ENCODE measurements at regions not wholly inside any gene's neighbourhood (a gene's known extent, or its start where the extent isn't known, plus 50 kb on each side); places are given as distances from the start of the nearest gene placed in this dataset.
"Not testable (repeated sequence)": the region's sequence is repeated elsewhere in the genome, so short reads cannot be mapped to it uniquely, and the experiment has no call there.

DNA sequence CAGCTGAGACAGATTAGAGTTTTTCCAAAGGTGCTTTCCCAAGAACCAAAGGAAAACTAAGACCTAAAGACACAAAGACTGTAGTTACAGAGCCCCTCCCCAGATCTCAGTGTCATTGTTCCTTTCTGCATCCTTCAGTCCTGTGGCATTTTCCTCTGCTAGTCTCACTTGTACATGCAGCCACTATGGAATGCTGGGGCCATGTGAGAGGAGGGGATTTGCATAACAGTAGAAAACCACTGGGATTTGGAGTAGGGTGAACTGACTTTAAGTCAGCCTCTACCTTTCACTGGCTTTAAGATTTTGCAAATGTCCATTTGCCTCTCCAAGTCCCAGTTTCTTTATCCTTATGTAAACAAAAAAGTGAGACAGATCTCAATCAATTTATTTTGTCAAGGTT lies 119.4 kb upstream of the F3 start:
- Histone ChIP-seq H3K9me3 (ENCODE audit: control insufficient read depth in 4 of 4, low read length in 3 of 4) (no peaks in the 10 kb centered on the region), H3K4me3 (ENCODE audit: low read depth in 1 of 3, low read length in 3 of 3) (no peak overlapping the region), H3K9ac (ENCODE audit: low read depth in 1 of 2, low read length in 2 of 2) (no peak overlapping the region), H3K27ac (ENCODE audit: low read depth in 1 of 2, low read length in 2 of 2) (no peak overlapping the region), H3K27me3 (ENCODE audit: control insufficient read depth in 4 of 4, insufficient read depth in 4 of 4, low read length in 3 of 4) (no peaks in the 10 kb centered on the region), H3K4me1 (ENCODE audit: control insufficient read depth in 4 of 4, insufficient read depth in 4 of 4, low read length in 3 of 4) (peaks cover 0 to 3% (median 0%) of the 10 kb centered on the region in 4 donors), H3K36me3 (ENCODE audit: control insufficient read depth in 4 of 4, insufficient read depth in 3 of 4, low read depth in 1 of 4, low read length in 3 of 4) (no peaks in the 10 kb centered on the region)
- TF ChIP-seq, protein P1, sequence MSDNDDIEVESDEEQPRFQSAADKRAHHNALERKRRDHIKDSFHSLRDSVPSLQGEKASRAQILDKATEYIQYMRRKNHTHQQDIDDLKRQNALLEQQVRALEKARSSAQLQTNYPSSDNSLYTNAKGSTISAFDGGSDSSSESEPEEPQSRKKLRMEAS (IDR thresholded peaks at IDR 0.05), result no peak
- TF ChIP-seq YY1 (IDR thresholded peaks at IDR 0.05) (no peak), EGR1 (IDR thresholded peaks at IDR 0.05; ENCODE audit: low read depth in 2 of 2) (no peak), FOXA2 (IDR thresholded peaks at IDR 0.05) (no peak)
- TF ChIP-seq, protein P2, sequence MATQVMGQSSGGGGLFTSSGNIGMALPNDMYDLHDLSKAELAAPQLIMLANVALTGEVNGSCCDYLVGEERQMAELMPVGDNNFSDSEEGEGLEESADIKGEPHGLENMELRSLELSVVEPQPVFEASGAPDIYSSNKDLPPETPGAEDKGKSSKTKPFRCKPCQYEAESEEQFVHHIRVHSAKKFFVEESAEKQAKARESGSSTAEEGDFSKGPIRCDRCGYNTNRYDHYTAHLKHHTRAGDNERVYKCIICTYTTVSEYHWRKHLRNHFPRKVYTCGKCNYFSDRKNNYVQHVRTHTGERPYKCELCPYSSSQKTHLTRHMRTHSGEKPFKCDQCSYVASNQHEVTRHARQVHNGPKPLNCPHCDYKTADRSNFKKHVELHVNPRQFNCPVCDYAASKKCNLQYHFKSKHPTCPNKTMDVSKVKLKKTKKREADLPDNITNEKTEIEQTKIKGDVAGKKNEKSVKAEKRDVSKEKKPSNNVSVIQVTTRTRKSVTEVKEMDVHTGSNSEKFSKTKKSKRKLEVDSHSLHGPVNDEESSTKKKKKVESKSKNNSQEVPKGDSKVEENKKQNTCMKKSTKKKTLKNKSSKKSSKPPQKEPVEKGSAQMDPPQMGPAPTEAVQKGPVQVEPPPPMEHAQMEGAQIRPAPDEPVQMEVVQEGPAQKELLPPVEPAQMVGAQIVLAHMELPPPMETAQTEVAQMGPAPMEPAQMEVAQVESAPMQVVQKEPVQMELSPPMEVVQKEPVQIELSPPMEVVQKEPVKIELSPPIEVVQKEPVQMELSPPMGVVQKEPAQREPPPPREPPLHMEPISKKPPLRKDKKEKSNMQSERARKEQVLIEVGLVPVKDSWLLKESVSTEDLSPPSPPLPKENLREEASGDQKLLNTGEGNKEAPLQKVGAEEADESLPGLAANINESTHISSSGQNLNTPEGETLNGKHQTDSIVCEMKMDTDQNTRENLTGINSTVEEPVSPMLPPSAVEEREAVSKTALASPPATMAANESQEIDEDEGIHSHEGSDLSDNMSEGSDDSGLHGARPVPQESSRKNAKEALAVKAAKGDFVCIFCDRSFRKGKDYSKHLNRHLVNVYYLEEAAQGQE (IDR thresholded peaks at IDR 0.05), result no peak
- DNase-seq (ENCODE audit: low spot score), result no peak

DNA sequence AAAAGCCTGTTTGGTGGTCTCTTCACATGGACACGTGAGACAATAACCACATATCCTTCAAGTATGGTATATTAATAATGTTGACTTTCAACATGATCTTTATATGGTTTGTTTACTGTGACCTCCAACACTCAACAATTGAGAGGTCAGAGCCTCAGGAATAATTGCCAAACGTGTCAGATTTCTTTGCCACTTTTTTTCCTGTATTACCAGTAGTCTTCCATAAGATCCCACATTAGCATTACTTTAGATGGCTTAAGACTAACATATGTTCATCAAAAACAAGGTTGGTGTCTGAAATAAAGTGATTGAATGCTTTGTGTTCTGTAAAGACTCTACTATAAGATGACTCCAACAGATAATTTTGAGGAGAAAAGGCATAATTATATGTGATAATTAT lies 118.7 kb upstream of the F3 start:
- Histone ChIP-seq H3K9ac (ENCODE audit: low read depth in 1 of 2, low read length in 2 of 2) (no peak overlapping the region), H3K4me1 (ENCODE audit: control insufficient read depth in 4 of 4, insufficient read depth in 4 of 4, low read length in 3 of 4) (peaks cover 0 to 3% (median 0%) of the 10 kb centered on the region in 4 donors), H3K27ac (ENCODE audit: low read depth in 1 of 2, low read length in 2 of 2) (no peak overlapping the region), H3K4me3 (ENCODE audit: low read depth in 1 of 3, low read length in 3 of 3) (no peak overlapping the region), H3K27me3 (ENCODE audit: control insufficient read depth in 4 of 4, insufficient read depth in 4 of 4, low read length in 3 of 4) (no peaks in the 10 kb centered on the region), H3K9me3 (ENCODE audit: control insufficient read depth in 4 of 4, low read length in 3 of 4) (no peaks in the 10 kb centered on the region), H3K36me3 (ENCODE audit: control insufficient read depth in 4 of 4, insufficient read depth in 3 of 4, low read depth in 1 of 4, low read length in 3 of 4) (no peaks in the 10 kb centered on the region)
- no peak for DNase-seq (ENCODE audit: low spot score)
- TF ChIP-seq, protein P1 (IDR thresholded peaks at IDR 0.05), result no peak
- no peak for TF ChIP-seq NR2F2 (IDR thresholded peaks at IDR 0.05)
- TF ChIP-seq EGR1 (IDR thresholded peaks at IDR 0.05; ENCODE audit: low read depth in 2 of 2), result no peak
- no peak for TF ChIP-seq JUND (IDR thresholded peaks at IDR 0.05)
- TF ChIP-seq, protein P3, sequence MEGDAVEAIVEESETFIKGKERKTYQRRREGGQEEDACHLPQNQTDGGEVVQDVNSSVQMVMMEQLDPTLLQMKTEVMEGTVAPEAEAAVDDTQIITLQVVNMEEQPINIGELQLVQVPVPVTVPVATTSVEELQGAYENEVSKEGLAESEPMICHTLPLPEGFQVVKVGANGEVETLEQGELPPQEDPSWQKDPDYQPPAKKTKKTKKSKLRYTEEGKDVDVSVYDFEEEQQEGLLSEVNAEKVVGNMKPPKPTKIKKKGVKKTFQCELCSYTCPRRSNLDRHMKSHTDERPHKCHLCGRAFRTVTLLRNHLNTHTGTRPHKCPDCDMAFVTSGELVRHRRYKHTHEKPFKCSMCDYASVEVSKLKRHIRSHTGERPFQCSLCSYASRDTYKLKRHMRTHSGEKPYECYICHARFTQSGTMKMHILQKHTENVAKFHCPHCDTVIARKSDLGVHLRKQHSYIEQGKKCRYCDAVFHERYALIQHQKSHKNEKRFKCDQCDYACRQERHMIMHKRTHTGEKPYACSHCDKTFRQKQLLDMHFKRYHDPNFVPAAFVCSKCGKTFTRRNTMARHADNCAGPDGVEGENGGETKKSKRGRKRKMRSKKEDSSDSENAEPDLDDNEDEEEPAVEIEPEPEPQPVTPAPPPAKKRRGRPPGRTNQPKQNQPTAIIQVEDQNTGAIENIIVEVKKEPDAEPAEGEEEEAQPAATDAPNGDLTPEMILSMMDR (IDR thresholded peaks at IDR 0.05; ENCODE audit: low read depth, low read length, missing input control), result no peak
- no peak for TF ChIP-seq GABPA (IDR thresholded peaks at IDR 0.05 in 1 of 2, conservative IDR thresholded peaks at IDR 0.05 in 1 of 2)
- no peak for TF ChIP-seq YY1 (IDR thresholded peaks at IDR 0.05)
- TF ChIP-seq, protein P2 (IDR thresholded peaks at IDR 0.05), result no peak
- TF ChIP-seq RAD21 (IDR thresholded peaks at IDR 0.05), result no peak
- WGBS, result 80% methylated on average over 2 of the region's 2 CpGs

DNA sequence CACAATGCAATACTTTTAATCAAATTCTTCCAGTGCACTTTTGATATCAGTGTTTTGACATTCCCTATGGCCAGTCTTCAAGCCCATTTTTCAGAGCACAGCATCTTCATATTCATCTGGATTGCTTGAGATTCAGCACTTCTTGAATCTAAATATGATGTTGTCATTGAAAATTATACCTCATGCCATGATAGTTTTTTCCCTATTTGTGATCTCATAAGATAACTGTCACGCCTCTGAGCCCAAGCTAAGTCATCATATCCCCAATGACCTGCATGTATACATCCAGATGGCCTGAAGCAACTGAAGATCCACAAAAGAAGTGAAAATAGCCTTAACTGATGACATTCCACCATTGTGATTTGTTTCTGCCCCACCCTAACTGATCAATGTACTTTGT lies 117.6 kb upstream of the F3 start:
- H3K4me1 ChIP-seq (ENCODE audit: control insufficient read depth in 4 of 4, insufficient read depth in 4 of 4, low read length in 3 of 4); H3K4me3 ChIP-seq (ENCODE audit: low read depth in 1 of 3, low read length in 3 of 3); H3K9me3 ChIP-seq (ENCODE audit: control insufficient read depth in 4 of 4, low read length in 3 of 4); DNase-seq (ENCODE audit: low spot score); H3K27ac ChIP-seq (ENCODE audit: low read depth in 1 of 2, low read length in 2 of 2); H3K27me3 ChIP-seq (ENCODE audit: control insufficient read depth in 4 of 4, insufficient read depth in 4 of 4, low read length in 3 of 4); H3K9ac ChIP-seq (ENCODE audit: low read depth in 1 of 2, low read length in 2 of 2); H3K36me3 ChIP-seq (ENCODE audit: control insufficient read depth in 4 of 4, insufficient read depth in 3 of 4, low read depth in 1 of 4, low read length in 3 of 4): not testable (repeated sequence)
- 99% methylated on average over 1 of the region's 1 CpG for WGBS

Measured in liver (tissue), 8 donors.